Right lobe of liver (tissue), 6 donors: ENCODE measurements at regions not wholly inside any gene's neighbourhood (a gene's known extent, or its start where the extent isn't known, plus 50 kb on each side); places are given as distances from the start of the nearest gene placed in this dataset.

Experiments
- ATAC-seq, 4 donors: fragments of 200-7000 bp; cut with Tn5 transposase; one replicate each; pipeline ENCODE4 v1.9.1; 2020; ENCODE audit warnings: mild to moderate bottlenecking in 4 of 4, moderate library complexity in 4 of 4
- DNase-seq, 3 donors: peaks; one replicate each; pipeline ENCODE4 v3.0.0-alpha.2; 2020
- H3K27ac ChIP-seq, 3 donors: fragments of 200-600 bp; one replicate each; pipeline ENCODE4 v1.8.0; 2022
- H3K27me3 ChIP-seq, 2 donors: fragments of 200-600 bp; one replicate each; pipeline ENCODE4 v1.8.0; 2022
- H3K36me3 ChIP-seq, 4 donors: fragments of 200-600 bp; sonication (generic) in 1 of 4; one replicate each; pipeline versions ENCODE4 v1.5.1 to v1.8.0; 2017 to 2022; ENCODE audit warnings: control low read depth in 1 of 4
- H3K4me1 ChIP-seq, 4 donors: fragments of 200-600 bp; sonication (generic) in 1 of 4; one replicate each; pipeline versions ENCODE4 v1.5.1 to v1.8.0; 2017 to 2022; ENCODE audit warnings: control low read depth in 1 of 4
- H3K4me3 ChIP-seq, 3 donors: fragments of 200-600 bp; one replicate each; pipeline ENCODE4 v1.8.0; 2022
- H3K9me3 ChIP-seq, 4 donors: fragments of 200-600 bp; sonication (generic) in 1 of 4; one replicate each; pipeline versions ENCODE4 v1.5.1 to v1.8.0; 2017 to 2022; ENCODE audit warnings: control low read depth in 1 of 4
- CTCF ChIP-seq, 4 donors: fragments of 200-600 bp in 3 of 4; fragments of 450-650 bp in 1 of 4; IDR thresholded peaks; one replicate each; pipeline versions ENCODE4 v1.5.1 to v1.8.0; 2016 to 2022; ENCODE audit warnings: antibody characterized with exemption in 4 of 4, mild to moderate bottlenecking in 2 of 4
- POLR2A ChIP-seq: fragments of 450-650 bp; IDR thresholded peaks from one replicate; pipeline ENCODE4 v1.6.1; 2017; ENCODE audit warnings: antibody characterized with exemption, mild to moderate bottlenecking
- WGBS: methylation state at CpG from one replicate; pipeline ENCODE4 v1.1.6; 2018; ENCODE audit warnings: low coverage, low lambda C conversion rate; ENCODE audit not compliant: insufficient coverage; ENCODE audit errors: missing lambda C conversion rate; 5-methylcytosine and 5-hydroxymethylcytosine counted together
- intact Hi-C, 2 donors: fragments of 100-400 bp; cut with DNase I; formaldehyde crosslinking; loops; one replicate each; pipeline versions ENCODE4 v1.11.2 to v1.14.1; 2022
- donor health status: DM: no; HTN: yes; CAD: no.
- donor health status: DM: no; HTN: no; CAD: no.
- donor health status: DM: no; HTN: no; CAD: no.
- donor health status: DM: no; HTN: yes; CAD: no.
- donor health status: DM: no; HTN: yes; CAD: no.

GRCh38 chr17:5948811-5949210 is 121.4 kb upstream of the WSCD1 start:
- H3K9me3 ChIP-seq, result no peaks in the 10 kb centered on the region
- intact Hi-C loops, result no loop called here
- ATAC-seq (no peak), DNase-seq (no peak)
- 58% methylated on average over 3 of the region's 3 CpGs for WGBS
- no peaks in the 10 kb centered on the region for H3K4me1 ChIP-seq
- H3K27me3 ChIP-seq, result no peaks in the 10 kb centered on the region
- H3K4me3 ChIP-seq, result no peak overlapping the region
- no peak overlapping the region for H3K27ac ChIP-seq
- TF ChIP-seq CTCF (IDR thresholded peaks at IDR 0.05) (no peak), POLR2A (no peak)
- H3K36me3 ChIP-seq, result no peaks in the 10 kb centered on the region

GRCh38 chr17:5950878-5951277 is 119.3 kb upstream of the WSCD1 start:
- Histone ChIP-seq H3K36me3 (no peaks in the 10 kb centered on the region), H3K4me3 (no peak overlapping the region), H3K27ac (no peak overlapping the region), H3K4me1 (no peaks in the 10 kb centered on the region), H3K27me3 (no peaks in the 10 kb centered on the region), H3K9me3 (no peaks in the 10 kb centered on the region)
- no peak for TF ChIP-seq POLR2A
- TF ChIP-seq CTCF (IDR thresholded peaks at IDR 0.05), result no peak
- WGBS, result 38% methylated on average over 4 of the region's 8 CpGs
- intact Hi-C loops, result no loop called here
- ATAC-seq, result no peak
- no peak for DNase-seq

GRCh38 chr17:5951912-5952311 is 118.3 kb upstream of the WSCD1 start:
- no peak overlapping the region for H3K27ac ChIP-seq
- no peak for ATAC-seq
- no peak overlapping the region for H3K4me3 ChIP-seq
- no peaks in the 10 kb centered on the region for H3K9me3 ChIP-seq
- H3K4me1 ChIP-seq, result no peaks in the 10 kb centered on the region
- TF ChIP-seq POLR2A, result no peak
- no peak for TF ChIP-seq CTCF (IDR thresholded peaks at IDR 0.05)
- WGBS, result 62% methylated on average over 3 of the region's 3 CpGs
- H3K27me3 ChIP-seq, result no peaks in the 10 kb centered on the region
- DNase-seq, result no peak
- H3K36me3 ChIP-seq, result no peaks in the 10 kb centered on the region
- intact Hi-C loops, result no loop called here

GRCh38 chr17:5952518-5952917 is 117.7 kb upstream of the WSCD1 start:
- H3K36me3 ChIP-seq, result no peaks in the 10 kb centered on the region
- H3K4me1 ChIP-seq, result no peaks in the 10 kb centered on the region
- no peak overlapping the region for H3K4me3 ChIP-seq
- DNase-seq (no peak), ATAC-seq (no peak)
- intact Hi-C loops, result no loop called here
- 62% methylated on average over 3 of the region's 4 CpGs for WGBS
- H3K27me3 ChIP-seq, result no peaks in the 10 kb centered on the region
- TF ChIP-seq CTCF (IDR thresholded peaks at IDR 0.05) (no peak), POLR2A (no peak)
- no peaks in the 10 kb centered on the region for H3K9me3 ChIP-seq
- no peak overlapping the region for H3K27ac ChIP-seq

- intact Hi-C loops, result no loop called here
- no peak for TF ChIP-seq CTCF (IDR thresholded peaks at IDR 0.05)
- no peak for TF ChIP-seq POLR2A
- no peaks in the 10 kb centered on the region for H3K27me3 ChIP-seq
- H3K27ac ChIP-seq, result no peak overlapping the region
- H3K4me3 ChIP-seq, result no peak overlapping the region
- H3K9me3 ChIP-seq, result no peaks in the 10 kb centered on the region
- H3K4me1 ChIP-seq, result no peaks in the 10 kb centered on the region
- H3K36me3 ChIP-seq, result no peaks in the 10 kb centered on the region
- no peak for DNase-seq
- ATAC-seq, result no peak
- 56% methylated on average over 2 of the region's 2 CpGs for WGBS
These were observed 114.4 kb upstream of the WSCD1 start for GRCh38 chr17:5955764-5956163.
